Uterus (tissue), 2 donors: ENCODE measurements at regions not wholly inside any gene's neighbourhood (a gene's known extent, or its start where the extent isn't known, plus 50 kb on each side); places are given as distances from the start of the nearest gene placed in this dataset.

Source experiments
- CTCF ChIP-seq, 4 experiments: fragments of 200-600 bp in 2 of 4; fragments of 450-650 bp in 2 of 4; sonication (generic) in 2 of 4; IDR thresholded peaks; one replicate each; pipeline ENCODE4 v1.5.1; 2016 to 2019; ENCODE audit warnings: antibody characterized with exemption in 4 of 4, mild to moderate bottlenecking in 2 of 4, moderate library complexity in 1 of 4
- POLR2A ChIP-seq, 2 donors: fragments of 450-650 bp; IDR thresholded peaks; one replicate each; pipeline ENCODE4 v1.6.1; 2016; ENCODE audit warnings: antibody characterized with exemption in 2 of 2, mild to moderate bottlenecking in 1 of 2, moderate library complexity in 1 of 2

- TF ChIP-seq CTCF (IDR thresholded peaks at IDR 0.05) = no peak
- no peak for TF ChIP-seq POLR2A (IDR thresholded peaks at IDR 0.05)
Measured at GRCh38 chr18:41703744-41704530, 251.1 kb upstream of the PIK3C3 start.
